NT2/D1 (cell line): ENCODE measurements at regions not wholly inside any gene's neighbourhood (a gene's known extent, or its start where the extent isn't known, plus 50 kb on each side); places are given as distances from the start of the nearest gene placed in this dataset.

Experiments used
- SUZ12 ChIP-seq: IDR thresholded peaks from 2 replicates; pipeline ENCODE4 v1.6.1; 2011; ENCODE audit not compliant: insufficient read length, insufficient read depth; ENCODE audit errors: extremely low read depth
- YY1 ChIP-seq: IDR thresholded peaks from 2 replicates; pipeline ENCODE4 v1.6.1; 2011; ENCODE audit not compliant: insufficient read length, insufficient read depth
- ZNF274 ChIP-seq: IDR thresholded peaks from 2 replicates; pipeline ENCODE4 v1.6.1; 2011; ENCODE audit warnings: mild to moderate bottlenecking, low read depth, low read length

- TF ChIP-seq ZNF274 (no peak), SUZ12 (no peak), YY1 (no peak)
These were observed 156.2 kb downstream of the TMCO5A start for GRCh38 chr15:38090678-38091077.
